Panc1 (cell line): ENCODE measurements at regions not wholly inside any gene's neighbourhood (a gene's known extent, or its start where the extent isn't known, plus 50 kb on each side); places are given as distances from the start of the nearest gene placed in this dataset.

ENCODE experiments used
- ATAC-seq: fragments of 200-7000 bp; cut with Tn5 transposase; 2 replicates; pipeline ENCODE4 v1.9.1; 2020; ENCODE audit warnings: mild to moderate bottlenecking, moderate library complexity
- BruUV-seq: library from RNA; stranded (reverse); fragments of 400-500 nt; replicated peaks from 2 replicates; lab custom pipeline; 2021; lab: Mats Ljungman, UMichigan
- CTCF ChIA-PET: fragments of 300-600 bp; sonication (Branson Sonifier 250); formaldehyde crosslinking; loops from one replicate; lab custom pipeline; 2022; ENCODE audit warnings: antibody characterized with exemption; lab: Charles Lee
- POLR2A ChIA-PET: fragments of 300-600 bp; sonication (Branson Sonifier 250); formaldehyde crosslinking; loops from one replicate; lab custom pipeline; 2022; ENCODE audit warnings: antibody characterized with exemption; lab: Charles Lee
- DNase-seq: peaks from one replicate; pipeline ENCODE4 v3.0.0-alpha.2; 2010; ENCODE audit warnings: low read depth, low spot score
- H3K27ac ChIP-seq: 2 replicates; pipeline ENCODE4 v1.5.1; 2011; ENCODE audit warnings: mild to moderate bottlenecking, low read length, inconsistent platforms
- H3K27me3 ChIP-seq: fragments of 200-500 bp; sonication (Bioruptor generic); 2 replicates; pipeline ENCODE4 v1.6.0; 2014; ENCODE audit warnings: low read length, inconsistent platforms; ENCODE audit not compliant: control insufficient read depth, insufficient read depth
- H3K36me3 ChIP-seq: fragments of 200-500 bp; sonication (Bioruptor generic); 2 replicates; pipeline ENCODE4 v1.5.1; 2014; ENCODE audit warnings: inconsistent platforms, mild to moderate bottlenecking, low read length, moderate library complexity; ENCODE audit not compliant: control insufficient read depth, insufficient read depth
- H3K4me1 ChIP-seq: 2 replicates; pipeline ENCODE4 v1.5.1; 2011; ENCODE audit warnings: inconsistent platforms, mild to moderate bottlenecking, low read length, moderate library complexity; ENCODE audit not compliant: control insufficient read depth, insufficient read depth
- H3K4me3 ChIP-seq, 2 experiments: 2 replicates each; pipeline ENCODE4 v1.5.1; 2011 to 2012; ENCODE audit warnings: low read depth in 2 of 2, low read length in 2 of 2, mild to moderate bottlenecking in 2 of 2, inconsistent platforms in 1 of 2, moderate library complexity in 1 of 2
- H3K9me3 ChIP-seq: fragments of 200-500 bp; sonication (Bioruptor generic); 2 replicates; pipeline ENCODE4 v1.5.1; 2014; ENCODE audit warnings: low read depth, mild to moderate bottlenecking, inconsistent platforms, low read length, moderate library complexity; ENCODE audit not compliant: control insufficient read depth, insufficient read depth
- POLR2AphosphoS5 ChIP-seq: IDR thresholded peaks from 2 replicates; pipeline ENCODE4 v1.6.1; 2012; ENCODE audit warnings: mild to moderate bottlenecking, low read depth, low read length, moderate library complexity
- REST ChIP-seq, 2 experiments: IDR thresholded peaks; 2 replicates each; pipeline ENCODE4 v1.6.1; 2011 to 2012; ENCODE audit warnings: low read depth in 2 of 2, control low read depth in 1 of 2, low read length in 1 of 2, mild to moderate bottlenecking in 1 of 2, moderate library complexity in 1 of 2; ENCODE audit not compliant: insufficient read depth in 1 of 2
- SIN3A ChIP-seq: IDR thresholded peaks from 2 replicates; pipeline ENCODE4 v1.6.1; 2012; ENCODE audit warnings: low read depth, mild to moderate bottlenecking, low read length, moderate library complexity, borderline replicate concordance; ENCODE audit not compliant: insufficient read depth
- TCF7L2 ChIP-seq: IDR thresholded peaks from 2 replicates; pipeline ENCODE4 v1.6.1; 2011; ENCODE audit warnings: mild to moderate bottlenecking, low read depth, low read length, inconsistent platforms
- in situ Hi-C: cut with HindIII; loops from 2 replicates; pipeline ENCODE4 v1.10.0; 2016; ENCODE audit warnings: low sequenced_read_pairs, low pct_unique_long_range_greater_than_20kb
- intact Hi-C: fragments of 100-400 bp; cut with micrococcal nuclease; formaldehyde crosslinking; loops from one replicate; pipeline ENCODE4 v1.10.0; 2022; ENCODE audit not compliant: unreplicated experiment
- TF ChIP-seq, protein P1 (sequence below): fragments of 450-650 bp; IDR thresholded peaks from 2 replicates; pipeline ENCODE4 v1.5.1; 2017; ENCODE audit warnings: mild to moderate bottlenecking

GRCh38 chr1:58331156-58331555 is 215.4 kb downstream of the OMA1 start:
- Histone ChIP-seq H3K9me3 (no peaks in the 10 kb centered on the region), H3K4me3 (no peak overlapping the region), H3K4me1 (no peaks in the 10 kb centered on the region), H3K27ac (no peak overlapping the region), H3K36me3 (no peaks in the 10 kb centered on the region), H3K27me3 (no peaks in the 10 kb centered on the region)
- in situ Hi-C loops, result no loop called here
- ATAC-seq, result no peak
- ChIA-PET POLR2A (interaction anchor here (0.6 kb wide), 1 partner anchor 24 kb away, joined by 4 read pairs; no protein-coding TSS in a partner anchor), CTCF (no interaction called here)
- TF ChIP-seq, protein P1, sequence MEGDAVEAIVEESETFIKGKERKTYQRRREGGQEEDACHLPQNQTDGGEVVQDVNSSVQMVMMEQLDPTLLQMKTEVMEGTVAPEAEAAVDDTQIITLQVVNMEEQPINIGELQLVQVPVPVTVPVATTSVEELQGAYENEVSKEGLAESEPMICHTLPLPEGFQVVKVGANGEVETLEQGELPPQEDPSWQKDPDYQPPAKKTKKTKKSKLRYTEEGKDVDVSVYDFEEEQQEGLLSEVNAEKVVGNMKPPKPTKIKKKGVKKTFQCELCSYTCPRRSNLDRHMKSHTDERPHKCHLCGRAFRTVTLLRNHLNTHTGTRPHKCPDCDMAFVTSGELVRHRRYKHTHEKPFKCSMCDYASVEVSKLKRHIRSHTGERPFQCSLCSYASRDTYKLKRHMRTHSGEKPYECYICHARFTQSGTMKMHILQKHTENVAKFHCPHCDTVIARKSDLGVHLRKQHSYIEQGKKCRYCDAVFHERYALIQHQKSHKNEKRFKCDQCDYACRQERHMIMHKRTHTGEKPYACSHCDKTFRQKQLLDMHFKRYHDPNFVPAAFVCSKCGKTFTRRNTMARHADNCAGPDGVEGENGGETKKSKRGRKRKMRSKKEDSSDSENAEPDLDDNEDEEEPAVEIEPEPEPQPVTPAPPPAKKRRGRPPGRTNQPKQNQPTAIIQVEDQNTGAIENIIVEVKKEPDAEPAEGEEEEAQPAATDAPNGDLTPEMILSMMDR, result no peak
- TF ChIP-seq POLR2AphosphoS5 (no peak), SIN3A (no peak), REST (IDR thresholded peaks at IDR 0.05; ENCODE audit: insufficient read depth in 1 of 2, low read depth in 2 of 2, low read length in 1 of 2) (no peak), TCF7L2 (no peak)
- no TSS peak for BruUV-seq
- intact Hi-C loops, result no loop called here
- no peak for DNase-seq

DNA sequence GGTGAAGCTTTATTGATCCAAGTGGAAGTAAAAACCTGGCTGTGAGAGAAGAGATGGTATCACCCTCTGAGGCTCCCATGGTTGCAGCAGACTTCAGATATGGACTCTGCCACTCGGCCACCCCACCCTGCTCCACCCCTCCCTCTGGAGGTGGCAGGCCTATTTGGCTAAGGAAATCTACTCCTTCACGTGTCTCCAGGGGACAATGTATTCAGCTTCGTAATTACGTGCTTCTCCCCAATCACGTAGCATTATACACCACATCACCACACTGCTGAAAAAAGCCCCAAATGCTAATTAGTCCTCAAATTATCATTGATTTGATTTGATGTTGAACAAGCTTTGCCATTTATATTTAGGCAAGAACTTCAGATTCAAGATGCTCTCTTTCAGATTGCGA is 220.7 kb downstream of the OMA1 start:
- Histone ChIP-seq H3K9me3 (no peaks in the 10 kb centered on the region), H3K4me1 (no peaks in the 10 kb centered on the region), H3K27me3 (no peaks in the 10 kb centered on the region), H3K4me3 (no peak overlapping the region), H3K27ac (no peak overlapping the region), H3K36me3 (no peaks in the 10 kb centered on the region)
- intact Hi-C loops (no loop called here), in situ Hi-C loops (no loop called here)
- POLR2A ChIA-PET, result no interaction called here
- DNase-seq (no peak), ATAC-seq (no peak)
- CTCF ChIA-PET, result no interaction called here
- TF ChIP-seq TCF7L2 (no peak), REST (IDR thresholded peaks at IDR 0.05; ENCODE audit: insufficient read depth in 1 of 2, low read depth in 2 of 2, low read length in 1 of 2) (no peak), POLR2AphosphoS5 (no peak), SIN3A (no peak)
- TF ChIP-seq, protein P1, result no peak
- no TSS peak for BruUV-seq
